Muscle layer of colon (tissue), 2 donors: ENCODE measurements at regions not wholly inside any gene's neighbourhood (a gene's known extent, or its start where the extent isn't known, plus 50 kb on each side); places are given as distances from the start of the nearest gene placed in this dataset.

ENCODE experiments used
- H3K27ac ChIP-seq: one replicate; pipeline ENCODE4 v1.7.0; 2013; ENCODE audit warnings: low read depth, mild to moderate bottlenecking, low read length, moderate library complexity
- H3K27me3 ChIP-seq, 2 donors: one replicate each; pipeline ENCODE4 v1.7.0; 2013; ENCODE audit warnings: low read length in 2 of 2, mild to moderate bottlenecking in 2 of 2; ENCODE audit not compliant: insufficient read depth in 2 of 2, control insufficient read depth in 1 of 2
- H3K36me3 ChIP-seq: one replicate; pipeline ENCODE4 v1.7.0; 2013; ENCODE audit warnings: mild to moderate bottlenecking, low read length; ENCODE audit not compliant: insufficient read depth
- H3K4me1 ChIP-seq: one replicate; pipeline ENCODE4 v1.7.0; 2013; ENCODE audit warnings: mild to moderate bottlenecking, low read length; ENCODE audit not compliant: insufficient read depth
- H3K4me3 ChIP-seq, 2 donors: one replicate each; pipeline ENCODE4 v1.7.0; 2013; ENCODE audit warnings: low read length in 2 of 2, low read depth in 1 of 2, mild to moderate bottlenecking in 1 of 2, moderate library complexity in 1 of 2
- H3K9ac ChIP-seq: one replicate; pipeline ENCODE4 v1.7.0; 2013; ENCODE audit warnings: low read length
- H3K9me3 ChIP-seq: one replicate; pipeline ENCODE4 v1.7.0; 2013; ENCODE audit warnings: mild to moderate bottlenecking, low read length
- donor health status: abdominal sarcoma.
- donor health status: Adenocarcinoma of cecum.

DNA sequence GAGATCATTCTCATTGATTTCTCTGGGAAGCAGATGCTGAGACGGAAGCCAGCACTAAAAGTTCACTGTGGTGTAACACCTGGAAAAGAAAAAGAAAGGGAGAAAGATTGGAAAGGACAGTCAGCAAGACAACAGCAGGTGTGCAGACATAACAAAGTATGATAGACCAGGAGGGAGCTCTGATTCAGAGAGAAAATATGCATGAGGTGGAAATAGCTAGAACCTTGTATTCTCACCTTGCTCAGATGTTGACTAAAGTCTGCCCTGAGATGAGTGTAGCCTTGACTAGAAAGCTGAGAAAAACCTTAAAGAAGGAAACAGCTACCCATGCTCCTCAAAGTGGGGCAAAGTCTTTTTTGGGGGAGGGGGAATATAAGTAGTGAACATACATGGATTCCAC lies 1711.8 kb downstream of the EFNB2 start:
- no peak overlapping the region for H3K9ac ChIP-seq
- no peaks in the 10 kb centered on the region for H3K27me3 ChIP-seq
- no peaks in the 10 kb centered on the region for H3K36me3 ChIP-seq
- H3K4me3 ChIP-seq = no peak overlapping the region
- no peaks in the 10 kb centered on the region for H3K9me3 ChIP-seq
- no peak overlapping the region for H3K27ac ChIP-seq
- no peaks in the 10 kb centered on the region for H3K4me1 ChIP-seq

DNA sequence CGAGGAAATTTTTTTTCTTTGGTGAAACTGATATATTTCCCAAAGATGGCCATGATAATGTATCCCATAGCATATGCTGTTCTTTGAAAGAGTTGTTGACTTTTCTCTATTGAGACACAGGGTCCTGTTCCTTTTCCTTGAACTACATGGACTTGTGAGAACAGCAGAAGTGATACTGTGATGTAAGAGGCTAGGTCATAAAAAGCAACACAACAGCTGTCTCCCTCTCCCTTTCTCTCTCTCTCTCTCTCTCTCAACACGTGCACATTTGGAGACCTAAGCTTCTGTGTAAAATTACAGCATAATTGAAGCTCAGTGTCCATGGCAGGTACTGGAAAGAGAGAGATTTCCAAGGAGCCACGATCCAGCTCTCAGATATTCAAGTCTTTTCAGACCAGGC lies 1712.4 kb downstream of the EFNB2 start:
- Histone ChIP-seq H3K4me3 (no peak overlapping the region), H3K36me3 (no peaks in the 10 kb centered on the region), H3K9ac (no peak overlapping the region), H3K4me1 (no peaks in the 10 kb centered on the region), H3K9me3 (no peaks in the 10 kb centered on the region), H3K27me3 (no peaks in the 10 kb centered on the region), H3K27ac (no peak overlapping the region)

DNA sequence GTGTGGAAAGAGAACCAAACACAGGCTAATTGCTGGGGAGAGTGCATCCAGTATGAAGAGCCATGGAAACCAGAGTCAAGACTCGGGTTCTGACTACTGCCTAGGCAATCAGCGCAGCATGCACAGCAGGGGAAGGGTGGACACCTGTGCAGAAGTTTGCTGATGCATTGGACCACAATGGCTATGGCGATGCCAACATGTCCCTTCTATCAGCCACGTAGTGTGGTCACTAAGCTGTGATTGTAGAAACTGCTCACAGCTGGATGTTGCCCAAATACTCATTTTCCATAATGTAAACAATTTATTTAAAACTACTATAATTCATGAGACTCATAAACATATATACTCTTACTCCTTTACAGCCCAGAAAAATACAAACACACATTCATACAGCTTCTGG lies 1718.2 kb downstream of the EFNB2 start:
- Histone ChIP-seq H3K27me3 (no peaks in the 10 kb centered on the region), H3K9me3 (no peaks in the 10 kb centered on the region), H3K4me1 (no peaks in the 10 kb centered on the region), H3K36me3 (no peaks in the 10 kb centered on the region), H3K4me3 (no peak overlapping the region), H3K27ac (no peak overlapping the region), H3K9ac (no peak overlapping the region)

DNA sequence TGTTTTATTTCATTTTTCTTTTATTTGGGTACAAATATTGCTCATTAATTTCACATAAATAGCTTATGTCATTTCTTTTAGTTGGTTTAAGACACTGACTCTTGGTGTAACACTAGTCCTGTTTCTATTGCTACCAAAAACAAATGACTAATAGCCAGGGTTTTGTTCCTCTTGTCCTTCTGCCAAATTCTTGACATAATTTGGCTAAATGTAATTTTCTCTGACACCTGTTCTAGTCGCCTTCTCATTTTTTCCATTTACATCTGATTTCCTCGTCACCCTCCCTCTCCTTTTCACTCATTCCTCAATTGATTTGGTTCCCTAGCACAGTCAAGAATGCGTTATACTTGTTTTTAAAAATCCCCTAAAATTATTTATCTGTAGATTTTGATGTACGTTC lies 1718.7 kb downstream of the EFNB2 start:
- no peaks in the 10 kb centered on the region for H3K4me1 ChIP-seq
- H3K4me3 ChIP-seq = no peak overlapping the region
- no peaks in the 10 kb centered on the region for H3K36me3 ChIP-seq
- H3K9ac ChIP-seq = no peak overlapping the region
- H3K9me3 ChIP-seq = no peaks in the 10 kb centered on the region
- H3K27ac ChIP-seq = no peak overlapping the region
- no peaks in the 10 kb centered on the region for H3K27me3 ChIP-seq

DNA sequence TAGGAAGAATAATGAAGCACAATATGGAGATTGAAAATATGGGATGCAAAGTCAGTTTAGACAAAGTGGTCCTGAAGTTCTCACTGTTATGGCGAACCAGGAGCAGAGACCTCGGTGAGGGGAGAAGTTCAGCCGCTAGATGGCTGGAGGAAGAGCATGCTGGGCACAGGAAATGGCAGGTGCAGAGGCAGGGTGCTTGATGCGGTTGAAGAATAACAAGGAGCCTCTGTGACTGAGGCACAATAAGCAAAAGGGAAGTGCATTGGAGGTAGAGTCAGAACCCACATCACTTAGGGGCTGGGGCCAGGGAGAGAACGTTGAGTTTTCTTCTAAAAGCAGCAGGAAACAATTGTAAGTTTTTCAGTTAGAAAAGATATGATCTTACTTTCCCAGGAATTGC lies 1725.2 kb downstream of the EFNB2 start:
- Histone ChIP-seq H3K4me1 (no peaks in the 10 kb centered on the region), H3K9me3 (no peaks in the 10 kb centered on the region), H3K9ac (no peak overlapping the region), H3K36me3 (no peaks in the 10 kb centered on the region), H3K27me3 (no peaks in the 10 kb centered on the region), H3K27ac (no peak overlapping the region), H3K4me3 (no peak overlapping the region)

DNA sequence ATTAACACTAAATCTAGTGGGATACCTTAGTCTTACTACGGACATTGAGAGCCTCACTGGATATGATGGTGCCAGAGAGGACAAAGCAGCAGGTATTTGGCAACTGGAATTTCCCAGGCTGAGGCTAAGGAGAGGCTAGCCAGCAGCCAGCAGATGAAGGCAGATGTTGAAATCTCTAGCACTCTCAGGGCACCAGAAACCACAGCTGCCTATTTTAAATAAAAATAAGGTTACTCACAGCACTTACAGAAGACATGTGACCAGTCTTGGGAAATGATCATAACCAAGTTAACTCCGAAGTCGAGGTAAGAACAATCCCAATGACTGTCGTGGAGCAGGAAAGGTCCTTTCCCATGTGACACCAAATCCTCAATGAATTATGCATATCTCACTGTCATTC lies 1726.0 kb downstream of the EFNB2 start:
- Histone ChIP-seq H3K4me3 (no peak overlapping the region), H3K4me1 (no peaks in the 10 kb centered on the region), H3K9me3 (no peaks in the 10 kb centered on the region), H3K27ac (no peak overlapping the region), H3K36me3 (no peaks in the 10 kb centered on the region), H3K27me3 (no peaks in the 10 kb centered on the region), H3K9ac (no peak overlapping the region)

DNA sequence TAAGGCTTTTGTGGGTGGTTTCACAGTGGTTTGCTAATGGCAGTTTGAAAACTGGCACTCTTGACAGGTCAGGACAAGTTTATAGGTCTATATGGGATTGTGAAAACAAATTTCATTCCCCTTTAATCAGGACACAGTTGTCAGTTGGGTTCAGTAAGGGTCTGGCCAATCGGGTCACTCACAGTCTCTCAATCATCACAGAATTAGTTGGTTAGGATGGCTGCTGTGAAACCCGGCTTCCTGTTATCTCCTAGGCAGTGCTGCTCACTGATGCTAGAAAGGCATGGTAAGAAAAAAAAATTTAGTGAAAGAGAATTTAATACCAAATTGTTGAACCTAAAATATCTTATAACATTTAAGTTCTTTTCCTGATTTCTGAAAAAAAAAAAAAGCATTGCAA lies 1730.1 kb downstream of the EFNB2 start:
- no peaks in the 10 kb centered on the region for H3K9me3 ChIP-seq
- no peaks in the 10 kb centered on the region for H3K36me3 ChIP-seq
- H3K27ac ChIP-seq = no peak overlapping the region
- no peaks in the 10 kb centered on the region for H3K4me1 ChIP-seq
- H3K27me3 ChIP-seq = no peaks in the 10 kb centered on the region
- H3K4me3 ChIP-seq = no peak overlapping the region
- H3K9ac ChIP-seq = no peak overlapping the region

DNA sequence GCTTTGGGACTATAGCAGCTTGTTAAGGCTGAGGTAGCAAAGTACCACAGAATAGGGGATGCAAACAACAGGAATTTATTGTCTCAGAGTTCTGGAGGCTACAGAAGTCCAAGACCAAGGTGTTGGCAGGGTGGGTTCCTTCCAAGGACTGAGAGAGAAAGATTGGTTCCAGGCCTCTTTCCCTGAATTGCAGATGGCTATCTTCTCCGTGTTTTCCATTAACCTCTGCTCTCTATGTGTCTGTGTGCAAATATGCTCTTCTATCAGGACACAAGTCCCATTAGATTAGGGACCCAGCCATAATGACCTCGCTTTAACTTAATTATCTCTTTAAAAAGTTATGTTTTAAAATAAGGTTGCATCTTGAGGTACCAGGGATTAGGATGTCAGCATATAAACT lies 1732.9 kb upstream of the SLC10A2 start:
- Histone ChIP-seq H3K4me3 (no peak overlapping the region), H3K36me3 (no peaks in the 10 kb centered on the region), H3K27me3 (no peaks in the 10 kb centered on the region), H3K9me3 (no peaks in the 10 kb centered on the region), H3K27ac (no peak overlapping the region), H3K9ac (no peak overlapping the region), H3K4me1 (no peaks in the 10 kb centered on the region)

DNA sequence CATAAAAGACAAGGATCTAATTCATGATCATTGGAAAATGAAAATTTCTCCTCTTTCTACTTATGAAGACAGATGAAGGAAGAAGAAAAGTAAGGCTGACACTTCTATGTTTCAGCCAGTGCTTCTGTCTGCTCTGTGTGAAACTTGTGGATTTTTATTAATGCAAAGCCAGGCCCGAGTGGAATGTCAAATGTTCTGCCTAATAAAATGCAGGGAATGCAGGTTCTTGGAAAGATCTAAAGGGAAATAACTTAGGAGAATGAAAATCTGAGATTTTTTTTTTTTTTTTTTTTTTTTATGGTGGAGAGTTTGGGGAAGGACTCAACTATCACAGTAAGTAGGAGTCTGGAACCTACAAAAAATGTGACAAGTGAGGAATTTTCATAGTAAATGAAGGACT lies 1732.3 kb upstream of the SLC10A2 start:
- Histone ChIP-seq H3K27ac (no peak overlapping the region), H3K36me3 (no peaks in the 10 kb centered on the region), H3K9ac (no peak overlapping the region), H3K4me1 (no peaks in the 10 kb centered on the region), H3K4me3 (no peak overlapping the region), H3K27me3 (no peaks in the 10 kb centered on the region), H3K9me3 (no peaks in the 10 kb centered on the region)

DNA sequence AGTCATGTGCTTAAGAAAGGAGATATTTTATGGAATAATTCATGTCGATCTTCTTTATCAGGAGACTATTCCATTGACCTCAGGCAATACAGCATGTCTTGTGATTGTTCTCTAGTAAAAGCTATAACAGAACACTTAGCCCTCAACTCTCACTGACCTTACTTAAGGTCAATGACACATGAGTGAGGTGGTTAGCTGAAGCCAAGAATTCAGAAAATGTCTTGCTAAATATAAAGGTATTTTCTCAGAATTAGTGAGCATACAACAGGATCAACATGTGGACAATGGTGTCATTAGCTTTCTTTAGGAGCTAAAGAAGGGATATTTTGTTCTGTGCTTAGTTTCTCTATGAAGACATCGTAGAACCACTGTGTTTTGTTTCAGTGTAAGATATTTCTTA lies 1730.4 kb upstream of the SLC10A2 start:
- Histone ChIP-seq H3K4me3 (no peak overlapping the region), H3K4me1 (no peaks in the 10 kb centered on the region), H3K9ac (no peak overlapping the region), H3K9me3 (no peaks in the 10 kb centered on the region), H3K27me3 (no peaks in the 10 kb centered on the region), H3K36me3 (no peaks in the 10 kb centered on the region), H3K27ac (no peak overlapping the region)

DNA sequence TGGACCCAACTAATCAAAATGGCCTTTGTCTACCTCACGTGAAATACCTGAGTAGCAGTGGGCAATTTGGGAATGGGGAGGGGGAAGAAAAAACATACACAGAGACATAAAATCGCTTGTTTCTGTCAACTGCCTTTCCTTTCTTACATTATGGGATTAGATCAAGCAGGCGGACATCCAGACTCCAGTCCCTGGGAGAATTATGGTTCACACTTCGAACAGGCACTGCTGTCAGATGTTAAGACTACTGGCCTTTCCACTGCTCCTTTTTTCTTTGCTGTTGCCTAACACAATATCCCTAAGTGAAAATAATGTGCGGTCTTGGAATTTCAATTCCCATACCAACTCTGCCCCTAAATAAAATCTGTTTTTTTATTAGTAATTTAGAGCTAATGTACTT lies 1719.7 kb upstream of the SLC10A2 start:
- Histone ChIP-seq H3K9ac (no peak overlapping the region), H3K4me1 (no peaks in the 10 kb centered on the region), H3K27me3 (no peaks in the 10 kb centered on the region), H3K27ac (no peak overlapping the region), H3K4me3 (no peak overlapping the region), H3K9me3 (no peaks in the 10 kb centered on the region), H3K36me3 (no peaks in the 10 kb centered on the region)

DNA sequence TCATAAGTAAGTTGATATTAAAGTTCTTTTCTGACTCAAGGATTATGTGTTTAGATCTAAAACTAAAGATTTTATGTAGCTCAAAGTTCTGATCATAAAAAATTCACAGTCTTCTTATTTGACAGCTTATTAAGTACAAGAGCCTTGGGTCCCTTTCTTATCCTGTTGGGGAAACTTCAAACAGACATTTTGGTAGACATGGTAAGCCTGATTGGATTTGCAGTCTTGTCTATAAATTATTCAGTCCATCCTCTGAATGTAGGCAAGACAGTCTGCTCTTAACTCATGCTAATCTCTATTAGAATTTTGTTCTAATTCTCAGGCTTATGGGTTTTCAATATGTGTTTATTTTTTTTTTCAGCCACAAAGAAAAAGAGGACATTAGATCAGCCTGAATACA lies 1718.7 kb upstream of the SLC10A2 start:
- Histone ChIP-seq H3K4me1 (no peaks in the 10 kb centered on the region), H3K9ac (no peak overlapping the region), H3K27ac (no peak overlapping the region), H3K9me3 (no peaks in the 10 kb centered on the region), H3K36me3 (no peaks in the 10 kb centered on the region), H3K27me3 (no peaks in the 10 kb centered on the region), H3K4me3 (no peak overlapping the region)
